Left ventricle myocardium superior (tissue), 1 donor: ENCODE measurements at regions not wholly inside any gene's neighbourhood (a gene's known extent, or its start where the extent isn't known, plus 50 kb on each side); places are given as distances from the start of the nearest gene placed in this dataset.

Experiments
- ATAC-seq: fragments of 200-7000 bp; cut with Tn5 transposase; one replicate; pipeline ENCODE4 v1.9.1; 2020; ENCODE audit warnings: mild to moderate bottlenecking, moderate library complexity
- DNase-seq: peaks from one replicate; pipeline ENCODE4 v3.0.0-alpha.2; 2020
- intact Hi-C: fragments of 100-400 bp; cut with micrococcal nuclease; formaldehyde crosslinking; loops from one replicate; pipeline ENCODE4 v1.11.0; 2022
- donor health status: DM: no; HTN: yes; CAD: no; lungs with severe emphysema.

DNA sequence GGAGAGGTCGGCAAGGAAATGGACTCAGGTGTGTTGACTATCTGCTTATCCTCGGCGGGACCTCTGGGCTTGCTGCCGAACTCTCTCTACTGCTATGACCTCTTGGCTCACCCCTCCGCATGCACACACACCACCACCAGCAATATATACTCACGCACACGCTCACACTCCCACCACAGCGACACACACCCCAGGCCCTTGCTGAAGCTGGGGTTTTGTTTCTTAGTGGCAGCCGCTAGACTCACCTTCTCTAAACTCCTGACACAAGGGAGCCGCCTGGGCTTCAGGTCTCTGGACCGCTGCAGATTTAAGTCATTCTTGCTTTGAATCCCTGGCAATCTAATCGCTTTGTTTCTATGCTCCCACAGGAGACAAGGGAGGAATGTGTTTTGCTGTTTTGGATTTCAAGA is 59.4 kb upstream of the BACH2 start:
- ATAC-seq (no peak), DNase-seq (no peak)
- intact Hi-C loops: no loop called here

DNA sequence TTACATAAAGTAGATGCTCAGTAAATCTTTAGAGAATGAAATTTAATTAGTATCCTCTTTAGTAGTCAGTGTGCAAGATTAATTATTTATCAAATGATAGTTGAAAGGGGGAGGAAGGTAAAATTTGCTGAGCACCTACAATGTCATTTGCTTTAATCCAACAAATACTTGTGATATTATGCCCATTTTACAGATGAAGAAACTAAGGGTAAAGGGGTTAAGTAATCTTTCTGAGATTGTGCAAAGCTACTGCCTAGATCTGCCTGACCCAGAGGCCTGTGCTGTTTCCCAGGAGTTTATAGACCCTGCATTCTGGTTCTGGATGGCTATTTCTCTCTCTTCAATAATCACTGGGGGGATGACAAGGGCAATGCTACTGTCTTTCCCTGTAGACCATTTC is 58.3 kb upstream of the BACH2 start:
- intact Hi-C loops: no loop called here
- DNase-seq (no peak), ATAC-seq (no peak)

DNA sequence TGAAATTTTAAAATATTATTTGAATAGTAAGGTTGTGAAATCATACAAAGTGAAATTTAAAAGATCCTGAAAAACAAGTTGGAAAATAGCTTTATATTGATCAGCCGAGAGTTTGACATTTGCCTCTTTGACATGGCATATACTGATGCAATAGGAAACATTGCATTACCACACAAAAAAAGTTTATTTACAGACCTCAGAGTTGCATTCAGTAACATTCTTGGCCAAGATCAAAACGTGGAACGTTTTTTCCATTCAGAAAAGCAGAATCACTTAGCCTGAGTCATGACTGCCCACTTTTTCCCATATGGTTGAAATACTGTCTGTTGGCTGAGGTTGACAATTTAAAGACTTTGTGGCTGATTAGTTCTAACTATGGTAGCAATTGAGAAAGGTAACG is 55.1 kb upstream of the BACH2 start:
- ATAC-seq: no peak
- intact Hi-C loops: no loop called here
- no peak for DNase-seq

DNA sequence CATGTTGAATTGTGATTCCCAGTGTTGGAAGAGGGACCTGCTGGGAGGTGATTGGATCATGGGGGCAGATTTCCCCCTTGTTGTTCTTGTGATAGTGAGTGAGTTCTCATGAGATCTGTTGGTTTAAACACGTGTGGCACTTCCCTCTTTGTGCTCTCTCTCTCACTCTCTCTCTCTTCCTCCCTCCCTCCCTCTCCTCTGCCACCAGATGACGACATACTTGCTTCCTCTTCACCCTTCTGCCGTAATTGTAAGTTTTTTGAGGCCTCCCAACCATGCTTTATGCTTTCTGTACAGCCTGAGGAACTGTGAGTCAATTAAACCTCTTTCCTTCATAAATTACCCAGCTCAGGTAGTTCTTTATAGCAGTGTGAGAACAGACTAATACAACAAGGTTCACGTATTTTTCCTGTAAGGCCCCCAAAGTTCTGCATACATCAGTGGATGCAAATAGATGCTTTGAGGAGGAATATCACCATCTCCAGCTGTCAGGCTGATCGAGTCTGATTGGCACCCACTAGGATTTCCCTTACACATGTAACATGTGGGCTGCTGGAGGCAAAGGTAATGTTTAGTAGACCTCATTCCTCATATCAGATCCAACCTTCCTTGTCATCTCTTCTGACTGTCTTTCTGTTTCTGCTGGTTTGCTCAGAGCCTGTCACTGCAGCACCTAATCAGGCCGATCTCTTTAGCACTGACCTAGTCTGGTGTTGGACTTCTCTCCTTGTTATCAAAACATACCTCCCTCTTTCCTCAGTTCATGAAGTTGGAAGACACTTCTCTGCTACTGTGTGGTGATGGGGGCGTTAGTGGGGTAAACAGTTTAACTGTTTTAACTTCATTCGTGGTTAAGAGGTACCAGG is 54.3 kb upstream of the BACH2 start:
- ATAC-seq (peak; percentile 47), DNase-seq (no peak)
- intact Hi-C loops: no loop called here

DNA sequence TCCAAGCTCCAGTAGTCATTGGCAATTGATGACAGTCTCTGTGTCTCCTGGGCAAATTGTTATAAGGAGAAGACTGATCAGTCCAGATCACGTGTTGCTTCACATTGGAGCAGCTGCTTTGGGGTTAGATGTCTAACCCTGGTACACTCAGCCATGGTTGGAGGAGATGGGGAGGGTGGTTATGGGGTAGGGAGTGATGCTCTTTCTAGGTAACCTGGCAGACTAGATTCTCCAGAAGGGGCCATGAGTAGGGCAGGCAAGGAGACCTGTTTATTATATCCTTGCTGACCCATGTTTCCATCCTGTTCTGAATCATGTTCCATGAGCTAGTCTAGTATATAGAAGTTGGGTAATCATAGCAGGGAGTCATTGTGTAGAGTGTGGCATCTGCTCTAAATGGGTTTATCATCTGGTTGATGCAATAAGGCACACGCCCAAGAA is 50.8 kb upstream of the BACH2 start:
- DNase-seq (no peak), ATAC-seq (no peak)
- intact Hi-C loops: no loop called here

DNA sequence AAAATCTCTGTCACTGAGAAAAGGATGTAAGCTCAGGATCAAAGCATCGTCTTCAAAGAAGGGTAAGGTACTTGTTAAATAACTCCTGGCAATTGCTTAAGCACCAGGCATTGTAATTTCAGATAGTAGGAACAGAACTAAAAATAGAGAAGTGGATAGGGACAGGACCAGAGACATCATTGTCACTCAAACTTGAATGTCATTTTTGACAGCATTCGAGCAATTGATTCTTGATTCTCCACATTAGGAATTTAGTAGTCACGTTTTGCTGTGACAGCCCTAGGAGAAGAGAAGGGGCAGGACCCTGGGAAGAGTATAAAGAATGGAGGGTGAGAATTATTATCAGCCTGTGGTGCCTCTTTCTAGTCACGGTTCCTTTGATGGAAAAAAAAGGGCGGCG is 50.1 kb upstream of the BACH2 start:
- ATAC-seq (no peak), DNase-seq (no peak)
- intact Hi-C loops: no loop called here
